ENCODE measurements at regions not wholly inside any gene's neighbourhood (a gene's known extent, or its start where the extent isn't known, plus 50 kb on each side); places are given as distances from the start of the nearest gene placed in this dataset.

GRCh38 chr14:71168564-71169427 lies 261.5 kb downstream of the PCNX1 start:
- Histone ChIP-seq H3K36me3 (ENCODE audit: low read depth, low read length) (no peaks in the 10 kb centered on the region), H3K4me2 (ENCODE audit: low read length) (no peak overlapping the region), H3K27me3 (ENCODE audit: low read length) (no peaks in the 10 kb centered on the region), H3K4me1 (ENCODE audit: insufficient read depth, low read length) (no peaks in the 10 kb centered on the region), H3K9me3 (ENCODE audit: low read length) (no peaks in the 10 kb centered on the region), H3K79me2 (ENCODE audit: low read length) (no peaks in the 10 kb centered on the region), H3K9ac (ENCODE audit: low read length) (no peak overlapping the region), H3K27ac (ENCODE audit: low read length) (no peak overlapping the region), H3F3A (ENCODE audit: low read length, unreplicated experiment) (no peaks in the 10 kb centered on the region), H4K20me1 (ENCODE audit: low read length) (no peaks in the 10 kb centered on the region), H3K4me3 (ENCODE audit: low read length) (no peak overlapping the region), H3K9me2 (replicated peaks; ENCODE audit: low read length) (no peaks in the 10 kb centered on the region), H2AFZ (ENCODE audit: low read length) (no peak overlapping the region)
- no peak for TF ChIP-seq CTCF (conservative IDR thresholded peaks at IDR 0.05; ENCODE audit: low read depth, low read length)
- TF ChIP-seq EZH2 (IDR thresholded peaks at IDR 0.05; ENCODE audit: low read length, unreplicated experiment), result no peak
- TF ChIP-seq EZH2phosphoT487 (IDR thresholded peaks at IDR 0.05; ENCODE audit: borderline replicate concordance, low read length), result no peak
- no peak for ATAC-seq
- no TSS peak for BruUV-seq (replicated peaks)
- ChIA-PET CTCF (no interaction called here), POLR2A (ENCODE audit: unreplicated experiment) (no interaction called here)
- DNase-seq, result no peak
- intact Hi-C loops (cut with micrococcal nuclease), result no loop called here

DNA sequence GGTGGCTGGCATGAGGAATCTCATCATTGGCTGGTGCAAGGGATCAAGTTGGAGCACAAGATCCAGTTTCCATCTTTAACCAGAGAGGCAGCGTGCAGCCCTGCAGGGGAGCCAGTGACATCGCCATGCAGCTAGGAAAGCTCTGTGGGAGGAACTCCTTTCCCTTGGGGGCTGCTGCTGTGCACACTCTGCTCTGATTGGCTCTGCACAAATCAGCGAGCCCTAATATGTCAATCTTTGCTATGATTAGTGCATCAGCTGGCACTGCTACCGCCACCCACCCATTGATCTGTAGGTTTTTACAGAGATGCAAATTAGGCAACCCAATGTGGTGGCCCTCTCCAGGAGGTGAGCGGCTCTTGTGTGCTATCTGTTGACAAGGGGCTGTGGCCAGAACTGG lies 262.6 kb downstream of the PCNX1 start:
- Histone ChIP-seq H3K27ac (ENCODE audit: low read length) (no peak overlapping the region), H3K9me2 (replicated peaks; ENCODE audit: low read length) (no peaks in the 10 kb centered on the region), H3K79me2 (ENCODE audit: low read length) (no peaks in the 10 kb centered on the region), H3K27me3 (ENCODE audit: low read length) (no peaks in the 10 kb centered on the region), H3K9ac (ENCODE audit: low read length) (no peak overlapping the region), H3F3A (ENCODE audit: low read length, unreplicated experiment) (no peaks in the 10 kb centered on the region), H4K20me1 (ENCODE audit: low read length) (no peaks in the 10 kb centered on the region), H3K4me2 (ENCODE audit: low read length) (no peak overlapping the region), H3K36me3 (ENCODE audit: low read depth, low read length) (no peaks in the 10 kb centered on the region), H2AFZ (ENCODE audit: low read length) (no peak overlapping the region), H3K4me1 (ENCODE audit: insufficient read depth, low read length) (peaks cover under 1% of the 10 kb centered on the region; the same call in 1 of the 2 replicates), H3K9me3 (ENCODE audit: low read length) (no peaks in the 10 kb centered on the region), H3K4me3 (ENCODE audit: low read length) (no peak overlapping the region)
- DNase-seq, result no peak
- ATAC-seq, result no peak
- TF ChIP-seq EZH2 (IDR thresholded peaks at IDR 0.05; ENCODE audit: low read length, unreplicated experiment), result no peak
- no peak for TF ChIP-seq CTCF (conservative IDR thresholded peaks at IDR 0.05; ENCODE audit: low read depth, low read length)
- no peak for TF ChIP-seq EZH2phosphoT487 (IDR thresholded peaks at IDR 0.05; ENCODE audit: borderline replicate concordance, low read length)
- intact Hi-C loops (cut with micrococcal nuclease), result no loop called here
- no TSS peak for BruUV-seq (replicated peaks)
- ChIA-PET CTCF (no interaction called here), POLR2A (ENCODE audit: unreplicated experiment) (no interaction called here)

DNA sequence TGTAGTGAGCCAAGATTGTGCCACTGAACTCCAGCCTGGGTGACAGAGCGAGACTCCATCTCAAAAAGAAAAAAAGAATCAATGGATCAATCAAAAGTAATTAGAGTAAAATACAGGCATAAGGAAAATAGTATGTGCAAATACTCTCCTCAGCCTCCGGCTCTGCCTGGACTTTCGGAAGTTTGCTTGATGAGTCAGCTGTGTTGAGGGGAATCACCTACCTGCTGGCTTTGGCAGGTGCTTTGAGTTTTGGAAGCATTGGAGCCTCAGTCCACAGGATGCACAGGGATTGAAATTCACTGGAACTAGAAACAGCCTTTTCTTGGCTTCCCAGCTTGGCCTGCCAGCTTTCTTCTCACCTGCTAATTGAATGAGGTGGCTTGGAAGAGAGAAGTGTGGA lies 268.2 kb downstream of the PCNX1 start:
- CTCF ChIA-PET, result interaction anchor here (0.6 kb wide), 1 partner anchor 167 kb away, joined by 5 read pairs; no protein-coding TSS in a partner anchor
- Histone ChIP-seq H3K27me3 (ENCODE audit: low read length) (no peaks in the 10 kb centered on the region), H3K9me2 (replicated peaks; ENCODE audit: low read length) (0 out of 2 replicates have a peak, but pooled peaks cover 3% of the 10 kb centered on the region), H3K9me3 (ENCODE audit: low read length) (no peaks in the 10 kb centered on the region), H4K20me1 (ENCODE audit: low read length) (no peaks in the 10 kb centered on the region), H3K4me3 (ENCODE audit: low read length) (no peak overlapping the region), H2AFZ (ENCODE audit: low read length) (no peak overlapping the region), H3K4me1 (ENCODE audit: insufficient read depth, low read length) (peaks cover 20% of the 10 kb centered on the region), H3K79me2 (ENCODE audit: low read length) (no peaks in the 10 kb centered on the region), H3F3A (ENCODE audit: low read length, unreplicated experiment) (no peaks in the 10 kb centered on the region), H3K36me3 (ENCODE audit: low read depth, low read length) (no peaks in the 10 kb centered on the region), H3K4me2 (ENCODE audit: low read length) (peak overlapping the region; percentile 35), H3K27ac (ENCODE audit: low read length) (no peak overlapping the region), H3K9ac (ENCODE audit: low read length) (no peak overlapping the region)
- ATAC-seq (peak; percentile 99), DNase-seq (peak; percentile 91)
- intact Hi-C loops (cut with micrococcal nuclease), result loop anchor here (2.0 kb wide), 2 partner anchors 39 to 115 kb away; no protein-coding TSS in a partner anchor
- POLR2A ChIA-PET (ENCODE audit: unreplicated experiment), result interaction anchor here (0.6 kb wide), 1 partner anchor 240 kb away, joined by 3 read pairs; no protein-coding TSS in a partner anchor
- BruUV-seq (replicated peaks), result no TSS peak
- TF ChIP-seq CTCF (conservative IDR thresholded peaks at IDR 0.05; ENCODE audit: low read depth, low read length) (no peak), EZH2 (IDR thresholded peaks at IDR 0.05; ENCODE audit: low read length, unreplicated experiment) (no peak), EZH2phosphoT487 (IDR thresholded peaks at IDR 0.05; ENCODE audit: borderline replicate concordance, low read length) (no peak)
